ENCODE measurements at regions not wholly inside any gene's neighbourhood (a gene's known extent, or its start where the extent isn't known, plus 50 kb on each side); places are given as distances from the start of the nearest gene placed in this dataset.

- no peak overlapping the region for H2BK120ac ChIP-seq (replicated peaks; ENCODE audit: low read depth, low read length)
- H2AK5ac ChIP-seq (ENCODE audit: low read depth, low read length) = no peak overlapping the region
- H3K27ac ChIP-seq (ENCODE audit: low read depth, low read length) = no peak overlapping the region
- H3K18ac ChIP-seq (ENCODE audit: extremely low read depth, low read length) = no peak overlapping the region
- ChIA-PET POLR2A (ENCODE audit: partially characterized antibody) (no interaction called here), CTCF (ENCODE audit: partially characterized antibody) (interaction anchor here (0.6 to 2.4 kb wide), 19 partner anchors 9 to 315 kb away, joined by 3 to 17 read pairs (median 4); no protein-coding TSS in a partner anchor)
- H3K4me3 ChIP-seq (ENCODE audit: extremely low read depth in 1 of 4, insufficient read depth in 2 of 4, low read depth in 3 of 4, low read length in 4 of 4) = no peak overlapping the region
- no peak overlapping the region for H4K8ac ChIP-seq (ENCODE audit: extremely low read depth, insufficient read depth, low read length)
- H3K4ac ChIP-seq (replicated peaks; ENCODE audit: insufficient read length, low read depth, low read length) = no peak overlapping the region
- no peak overlapping the region for H2BK5ac ChIP-seq (ENCODE audit: low read depth, low read length)
- H2BK15ac ChIP-seq (ENCODE audit: low read length) = no peak overlapping the region
- no peak overlapping the region for H3K4me2 ChIP-seq (ENCODE audit: insufficient read depth in 1 of 2, low read depth in 2 of 2, low read length in 2 of 2)
- no peaks in the 10 kb centered on the region for H3K23me2 ChIP-seq (ENCODE audit: low read depth, low read length)
- H3K79me1 ChIP-seq (ENCODE audit: low read depth, low read length) = no peaks in the 10 kb centered on the region
- H2BK20ac ChIP-seq (ENCODE audit: low read length) = no peak overlapping the region
- no peaks in the 10 kb centered on the region for H3K9me3 ChIP-seq (ENCODE audit: insufficient read depth in 2 of 2, low read depth in 1 of 2, low read length in 1 of 2)
- H4K5ac ChIP-seq (ENCODE audit: insufficient read length, low read depth, low read length) = no peak overlapping the region
- H3K56ac ChIP-seq (replicated peaks; ENCODE audit: insufficient read length, low read depth, low read length) = no peak overlapping the region
- TF ChIP-seq EGR1 (IDR thresholded peaks at IDR 0.05; ENCODE audit: borderline replicate concordance, low read depth, low read length) (no peak), CTCF (IDR thresholded peaks at IDR 0.05; ENCODE audit: control extremely low read depth in 1 of 3, insufficient read depth in 1 of 3, low read depth in 1 of 3, low read length in 3 of 3) (peak; percentile 46 to 62 (median 50)), SIX5 (IDR thresholded peaks at IDR 0.05; ENCODE audit: low read depth, low read length) (no peak), MAX (IDR thresholded peaks at IDR 0.05) (no peak), RAD21 (IDR thresholded peaks at IDR 0.05 in 1 of 2, conservative IDR thresholded peaks at IDR 0.05 in 1 of 2; ENCODE audit: low read depth in 2 of 2, low read length in 2 of 2) (peak; percentile 50 to 51)
- FAIRE-seq (no peak), DNase-seq (ENCODE audit: low read depth in 1 of 2, low spot score in 2 of 2) (no peak)
- H4K20me1 ChIP-seq (replicated peaks in 1 of 2; ENCODE audit: control insufficient read depth in 1 of 2, insufficient read depth in 2 of 2, low read length in 2 of 2) = no peaks in the 10 kb centered on the region
- 0 out of 2 replicates have a peak overlapping the region, but pooled peaks have one; percentile 8 for H2AFZ ChIP-seq (ENCODE audit: low read length)
- WGBS, 2 experiments (ENCODE audit: extremely low coverage in 1 of 2, insufficient coverage in 1 of 2, insufficient read length in 1 of 2, insufficient replicate concordance in 2 of 2, low coverage in 1 of 2, low lambda C conversion rate in 2 of 2, missing lambda C conversion rate in 1 of 2) = 66% methylated on average over 9 of the region's 9 CpGs; no CpG with 5 or more reads in 1 of the 2 experiments
- H3K79me2 ChIP-seq (ENCODE audit: control insufficient read depth in 1 of 2, insufficient read depth in 2 of 2, low read length in 2 of 2) = no peaks in the 10 kb centered on the region
- H3K27me3 ChIP-seq (replicated peaks in 1 of 4; ENCODE audit: control insufficient read depth in 3 of 4, extremely low read depth in 1 of 4, insufficient read depth in 3 of 4, low read length in 3 of 4) = no peaks in the 10 kb centered on the region
- H3K4me1 ChIP-seq (replicated peaks in 1 of 4; ENCODE audit: control insufficient read depth in 3 of 4, insufficient read depth in 4 of 4, low read length in 3 of 4) = no peaks in the 10 kb centered on the region
- H3K23ac ChIP-seq (ENCODE audit: insufficient read length) = no peak overlapping the region
- H2BK12ac ChIP-seq (ENCODE audit: low read depth, low read length) = no peak overlapping the region
- no peak overlapping the region for H3K9ac ChIP-seq (replicated peaks in 1 of 4; ENCODE audit: extremely low read depth in 1 of 4, low read depth in 3 of 4, low read length in 3 of 4)
- H3K14ac ChIP-seq (ENCODE audit: insufficient read length) = no peak overlapping the region
- H4K91ac ChIP-seq (replicated peaks; ENCODE audit: insufficient read length, low read length) = no peak overlapping the region
- no peaks in the 10 kb centered on the region for H3K36me3 ChIP-seq (ENCODE audit: control insufficient read depth in 2 of 4, insufficient read depth in 4 of 4, low read length in 3 of 4)
These were observed 463.6 kb upstream of the MIS18BP1 start for GRCh38 chr14:45716572-45716971.

All from H1 (cell line).